H1 (cell line): ENCODE measurements at regions not wholly inside any gene's neighbourhood (a gene's known extent, or its start where the extent isn't known, plus 50 kb on each side); places are given as distances from the start of the nearest gene placed in this dataset.

ENCODE experiments used
- BCL11A ChIP-seq, 2 experiments: IDR thresholded peaks; one replicate each; pipeline ENCODE4 v1.6.1; 2011; ENCODE audit warnings: low read depth in 2 of 2, low read length in 2 of 2, mild to moderate bottlenecking in 2 of 2
- CREB1 ChIP-seq: IDR thresholded peaks from 2 replicates; pipeline ENCODE4 v1.6.1; 2012; ENCODE audit warnings: inconsistent platforms
- CTCF ChIP-seq, 3 experiments: IDR thresholded peaks; 1 replicate in 2 of 3; 2 replicates in 1 of 3; pipeline versions ENCODE4 v1.5.1 to v1.6.1; 2011; ENCODE audit warnings: low read length in 3 of 3, mild to moderate bottlenecking in 3 of 3, inconsistent platforms in 2 of 3, low read depth in 1 of 3, moderate library complexity in 1 of 3; ENCODE audit not compliant: insufficient read depth in 1 of 3; ENCODE audit errors: control extremely low read depth in 1 of 3
- EZH2 ChIP-seq: fragments of 200-600 bp; sonication (generic); IDR thresholded peaks from 2 replicates; pipeline ENCODE4 v1.7.1; 2012; ENCODE audit warnings: low read depth, mild to moderate bottlenecking, moderate library complexity, low read length, inconsistent platforms; ENCODE audit not compliant: severe bottlenecking
- GABPA ChIP-seq: IDR thresholded peaks from 2 replicates; pipeline ENCODE4 v1.6.1; 2011; ENCODE audit warnings: mild to moderate bottlenecking, low read length, moderate library complexity, borderline replicate concordance; ENCODE audit not compliant: insufficient read depth
- GTF2F1 ChIP-seq: IDR thresholded peaks from 2 replicates; pipeline ENCODE4 v1.6.1; 2012; ENCODE audit warnings: low read depth, low read length, improper control_type of control experiment, borderline replicate concordance
- JUN ChIP-seq: IDR thresholded peaks from 2 replicates; pipeline ENCODE4 v1.6.1; 2011; ENCODE audit warnings: low read depth, mild to moderate bottlenecking, improper control_type of control experiment, low read length
- JUND ChIP-seq: IDR thresholded peaks from 2 replicates; pipeline ENCODE4 v1.6.1; 2011; ENCODE audit warnings: mild to moderate bottlenecking, improper control_type of control experiment, low read length
- POLR2AphosphoS5 ChIP-seq: IDR thresholded peaks from 2 replicates; pipeline ENCODE4 v1.6.1; 2011; ENCODE audit warnings: low read depth, low read length
- RAD21 ChIP-seq, 2 experiments: IDR thresholded peaks in 1 of 2; conservative IDR thresholded peaks in 1 of 2; 2 replicates each; pipeline ENCODE4 v1.6.1; 2011; ENCODE audit warnings: low read depth in 2 of 2, low read length in 2 of 2, improper control_type of control experiment in 1 of 2, inconsistent platforms in 1 of 2, mild to moderate bottlenecking in 1 of 2, moderate library complexity in 1 of 2
- SIN3A ChIP-seq, 2 experiments: IDR thresholded peaks in 1 of 2; conservative IDR thresholded peaks in 1 of 2; 2 replicates each; pipeline ENCODE4 v1.6.1; 2011 to 2012; ENCODE audit warnings: low read length in 2 of 2, improper control_type of control experiment in 1 of 2, low read depth in 1 of 2, mild to moderate bottlenecking in 1 of 2
- SP4 ChIP-seq: IDR thresholded peaks from 2 replicates; pipeline ENCODE4 v1.6.1; 2012; ENCODE audit warnings: low read length, inconsistent platforms
- TAF1 ChIP-seq: IDR thresholded peaks from 2 replicates; pipeline ENCODE4 v1.6.1; 2011; ENCODE audit warnings: mild to moderate bottlenecking, low read depth, low read length
- TCF12 ChIP-seq: IDR thresholded peaks from 2 replicates; pipeline ENCODE4 v1.6.1; 2011; ENCODE audit warnings: low read depth, mild to moderate bottlenecking, low read length

GRCh38 chr4:20381005-20381404 is 129.3 kb downstream of the SLIT2 start:
- TF ChIP-seq SIN3A (conservative IDR thresholded peaks at IDR 0.05 in 1 of 2, IDR thresholded peaks at IDR 0.05 in 1 of 2; ENCODE audit: low read depth in 1 of 2, low read length in 2 of 2) (no peak), TCF12 (no peak), CTCF (IDR thresholded peaks at IDR 0.05; ENCODE audit: control extremely low read depth in 1 of 3, insufficient read depth in 1 of 3, low read depth in 1 of 3, low read length in 3 of 3) (no peak), JUND (no peak), CREB1 (no peak), RAD21 (IDR thresholded peaks at IDR 0.05 in 1 of 2, conservative IDR thresholded peaks at IDR 0.05 in 1 of 2; ENCODE audit: low read depth in 2 of 2, low read length in 2 of 2) (no peak), EZH2 (no peak), GTF2F1 (no peak), POLR2AphosphoS5 (no peak), SP4 (no peak), GABPA (no peak), BCL11A (IDR thresholded peaks at IDR 0.05; ENCODE audit: low read depth in 2 of 2, low read length in 2 of 2) (no peak), TAF1 (no peak), JUN (no peak)
